ENCODE measurements at regions not wholly inside any gene's neighbourhood (a gene's known extent, or its start where the extent isn't known, plus 50 kb on each side); places are given as distances from the start of the nearest gene placed in this dataset.

DNA sequence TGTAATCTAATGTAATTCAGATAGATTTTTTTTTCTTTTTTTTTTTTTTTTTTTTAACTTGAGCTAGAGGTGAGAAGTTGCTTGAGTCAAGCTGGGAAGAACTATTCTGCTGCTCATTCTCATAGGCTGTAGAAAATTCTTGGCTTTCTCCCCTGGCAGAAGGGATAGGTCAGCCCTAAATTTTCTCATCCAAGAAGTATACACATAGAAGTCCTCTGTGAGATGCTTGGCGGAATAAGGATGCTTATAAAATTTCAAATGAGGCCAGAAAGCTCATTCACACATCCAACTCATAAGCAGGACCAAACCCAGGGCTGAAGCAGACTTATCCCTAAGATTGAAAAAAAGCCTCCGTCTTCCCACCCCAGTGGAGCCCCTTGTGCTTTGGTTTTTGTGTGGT lies 572.5 kb downstream of the SQOR start:
- TF ChIP-seq JUND (IDR thresholded peaks at IDR 0.05) (no peak), RAD21 (IDR thresholded peaks at IDR 0.05) (no peak), FOXA1 (IDR thresholded peaks at IDR 0.05) (no peak), TAF1 (conservative IDR thresholded peaks at IDR 0.05) (no peak), YY1 (IDR thresholded peaks at IDR 0.05) (no peak), HNF4G (IDR thresholded peaks at IDR 0.05) (no peak)
- TF ChIP-seq, protein P1, sequence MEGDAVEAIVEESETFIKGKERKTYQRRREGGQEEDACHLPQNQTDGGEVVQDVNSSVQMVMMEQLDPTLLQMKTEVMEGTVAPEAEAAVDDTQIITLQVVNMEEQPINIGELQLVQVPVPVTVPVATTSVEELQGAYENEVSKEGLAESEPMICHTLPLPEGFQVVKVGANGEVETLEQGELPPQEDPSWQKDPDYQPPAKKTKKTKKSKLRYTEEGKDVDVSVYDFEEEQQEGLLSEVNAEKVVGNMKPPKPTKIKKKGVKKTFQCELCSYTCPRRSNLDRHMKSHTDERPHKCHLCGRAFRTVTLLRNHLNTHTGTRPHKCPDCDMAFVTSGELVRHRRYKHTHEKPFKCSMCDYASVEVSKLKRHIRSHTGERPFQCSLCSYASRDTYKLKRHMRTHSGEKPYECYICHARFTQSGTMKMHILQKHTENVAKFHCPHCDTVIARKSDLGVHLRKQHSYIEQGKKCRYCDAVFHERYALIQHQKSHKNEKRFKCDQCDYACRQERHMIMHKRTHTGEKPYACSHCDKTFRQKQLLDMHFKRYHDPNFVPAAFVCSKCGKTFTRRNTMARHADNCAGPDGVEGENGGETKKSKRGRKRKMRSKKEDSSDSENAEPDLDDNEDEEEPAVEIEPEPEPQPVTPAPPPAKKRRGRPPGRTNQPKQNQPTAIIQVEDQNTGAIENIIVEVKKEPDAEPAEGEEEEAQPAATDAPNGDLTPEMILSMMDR (IDR thresholded peaks at IDR 0.05; ENCODE audit: low read depth, low read length, missing input control) = no peak
- TF ChIP-seq, protein P2, sequence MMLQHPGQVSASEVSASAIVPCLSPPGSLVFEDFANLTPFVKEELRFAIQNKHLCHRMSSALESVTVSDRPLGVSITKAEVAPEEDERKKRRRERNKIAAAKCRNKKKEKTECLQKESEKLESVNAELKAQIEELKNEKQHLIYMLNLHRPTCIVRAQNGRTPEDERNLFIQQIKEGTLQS (IDR thresholded peaks at IDR 0.05) = no peak
- TF ChIP-seq, protein P3, sequence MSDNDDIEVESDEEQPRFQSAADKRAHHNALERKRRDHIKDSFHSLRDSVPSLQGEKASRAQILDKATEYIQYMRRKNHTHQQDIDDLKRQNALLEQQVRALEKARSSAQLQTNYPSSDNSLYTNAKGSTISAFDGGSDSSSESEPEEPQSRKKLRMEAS (IDR thresholded peaks at IDR 0.05) = no peak
- TF ChIP-seq, protein P4, sequence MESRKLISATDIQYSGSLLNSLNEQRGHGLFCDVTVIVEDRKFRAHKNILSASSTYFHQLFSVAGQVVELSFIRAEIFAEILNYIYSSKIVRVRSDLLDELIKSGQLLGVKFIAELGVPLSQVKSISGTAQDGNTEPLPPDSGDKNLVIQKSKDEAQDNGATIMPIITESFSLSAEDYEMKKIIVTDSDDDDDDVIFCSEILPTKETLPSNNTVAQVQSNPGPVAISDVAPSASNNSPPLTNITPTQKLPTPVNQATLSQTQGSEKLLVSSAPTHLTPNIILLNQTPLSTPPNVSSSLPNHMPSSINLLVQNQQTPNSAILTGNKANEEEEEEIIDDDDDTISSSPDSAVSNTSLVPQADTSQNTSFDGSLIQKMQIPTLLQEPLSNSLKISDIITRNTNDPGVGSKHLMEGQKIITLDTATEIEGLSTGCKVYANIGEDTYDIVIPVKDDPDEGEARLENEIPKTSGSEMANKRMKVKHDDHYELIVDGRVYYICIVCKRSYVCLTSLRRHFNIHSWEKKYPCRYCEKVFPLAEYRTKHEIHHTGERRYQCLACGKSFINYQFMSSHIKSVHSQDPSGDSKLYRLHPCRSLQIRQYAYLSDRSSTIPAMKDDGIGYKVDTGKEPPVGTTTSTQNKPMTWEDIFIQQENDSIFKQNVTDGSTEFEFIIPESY (IDR thresholded peaks at IDR 0.05) = no peak
